ENCODE measurements at regions not wholly inside any gene's neighbourhood (a gene's known extent, or its start where the extent isn't known, plus 50 kb on each side); places are given as distances from the start of the nearest gene placed in this dataset.
"Not testable (repeated sequence)": the region's sequence is repeated elsewhere in the genome, so short reads cannot be mapped to it uniquely, and the experiment has no call there.

GRCh38 chr2:111429353-111429752 is 308.6 kb downstream of the BCL2L11 start:
- H3K9me3 ChIP-seq (ENCODE audit: low read depth); H2AFZ ChIP-seq; H3K4me1 ChIP-seq (ENCODE audit: insufficient read depth); in situ Hi-C loops (cut with MboI); H3K27ac ChIP-seq; H4K20me1 ChIP-seq (ENCODE audit: insufficient read depth); DNase-seq; H3K36me3 ChIP-seq (ENCODE audit: low read depth); H3K9me2 ChIP-seq (ENCODE audit: insufficient read depth); H3K27me3 ChIP-seq (replicated peaks; ENCODE audit: insufficient read depth); H3K9ac ChIP-seq; H3F3A ChIP-seq (ENCODE audit: insufficient read depth); H3K4me3 ChIP-seq; H3K4me2 ChIP-seq (ENCODE audit: unreplicated experiment): not testable (repeated sequence)
- 90 to 93% methylated on average over 7 to 8 of the region's 8 CpGs for WGBS, 2 experiments (ENCODE audit: low coverage in 1 of 2, low lambda C conversion rate in 2 of 2, missing lambda C conversion rate in 2 of 2)
- peaks cover 76% of the 10 kb centered on the region for H3K79me2 ChIP-seq (ENCODE audit: insufficient read depth)

GRCh38 chr2:111430817-111431661 is 310.3 kb downstream of the BCL2L11 start:
- in situ Hi-C loops (cut with MboI), result not testable (repeated sequence)

GRCh38 chr2:111432423-111432822 is 311.7 kb downstream of the BCL2L11 start:
- H3K27ac ChIP-seq; H3K36me3 ChIP-seq (ENCODE audit: low read depth); H3K27me3 ChIP-seq (replicated peaks; ENCODE audit: insufficient read depth); H3F3A ChIP-seq (ENCODE audit: insufficient read depth); H3K9ac ChIP-seq; H3K4me1 ChIP-seq (ENCODE audit: insufficient read depth); H2AFZ ChIP-seq; H4K20me1 ChIP-seq (ENCODE audit: insufficient read depth); in situ Hi-C loops (cut with MboI); H3K4me2 ChIP-seq (ENCODE audit: unreplicated experiment); H3K4me3 ChIP-seq; H3K9me2 ChIP-seq (ENCODE audit: insufficient read depth); DNase-seq; H3K9me3 ChIP-seq (ENCODE audit: low read depth): not testable (repeated sequence)
- peaks cover 56% of the 10 kb centered on the region for H3K79me2 ChIP-seq (ENCODE audit: insufficient read depth)
- WGBS, 2 experiments (ENCODE audit: low coverage in 1 of 2, low lambda C conversion rate in 2 of 2, missing lambda C conversion rate in 2 of 2), result 78 to 93% methylated on average over 3 of the region's 3 CpGs

More at GRCh38 chr2:111430817-111431661, 310.3 kb downstream of the BCL2L11 start:
- not testable (repeated sequence) for H2AFZ ChIP-seq; H3K9me3 ChIP-seq (ENCODE audit: low read depth); H3K4me1 ChIP-seq (ENCODE audit: insufficient read depth); H3K36me3 ChIP-seq (ENCODE audit: low read depth); H3K4me3 ChIP-seq; H3K4me2 ChIP-seq (ENCODE audit: unreplicated experiment); H4K20me1 ChIP-seq (ENCODE audit: insufficient read depth); H3K27ac ChIP-seq; DNase-seq; H3K9me2 ChIP-seq (ENCODE audit: insufficient read depth); H3K9ac ChIP-seq; H3F3A ChIP-seq (ENCODE audit: insufficient read depth); H3K27me3 ChIP-seq (replicated peaks; ENCODE audit: insufficient read depth)
- WGBS, 2 experiments (ENCODE audit: low coverage in 1 of 2, low lambda C conversion rate in 2 of 2, missing lambda C conversion rate in 2 of 2), result 80 to 82% methylated on average over 7 of the region's 9 CpGs
- H3K79me2 ChIP-seq (ENCODE audit: insufficient read depth), result peaks cover 65% of the 10 kb centered on the region

- H3K9me2 ChIP-seq (ENCODE audit: insufficient read depth); DNase-seq; H2AFZ ChIP-seq; H3K9me3 ChIP-seq (ENCODE audit: low read depth); H3K27me3 ChIP-seq (replicated peaks; ENCODE audit: insufficient read depth); H3K4me2 ChIP-seq (ENCODE audit: unreplicated experiment); H3K4me3 ChIP-seq; H3K9ac ChIP-seq; H3K27ac ChIP-seq; H3K4me1 ChIP-seq (ENCODE audit: insufficient read depth); H3F3A ChIP-seq (ENCODE audit: insufficient read depth); H3K36me3 ChIP-seq (ENCODE audit: low read depth); in situ Hi-C loops (cut with MboI); H4K20me1 ChIP-seq (ENCODE audit: insufficient read depth): not testable (repeated sequence)
- whole genome bisulfite sequencing, 2 experiments (ENCODE audit: low coverage in 1 of 2, low lambda C conversion rate in 2 of 2, missing lambda C conversion rate in 2 of 2), result 98 to 100% methylated on average over 4 of the region's 9 CpGs
- peaks cover 56% of the 10 kb centered on the region for H3K79me2 ChIP-seq (ENCODE audit: insufficient read depth)
These were observed 312.3 kb downstream of the BCL2L11 start for GRCh38 chr2:111432916-111433499.

- H3K9me3 ChIP-seq (ENCODE audit: low read depth); H3F3A ChIP-seq (ENCODE audit: insufficient read depth); H3K27ac ChIP-seq; H2AFZ ChIP-seq; H3K4me2 ChIP-seq (ENCODE audit: unreplicated experiment); in situ Hi-C loops (cut with MboI); H4K20me1 ChIP-seq (ENCODE audit: insufficient read depth); H3K9ac ChIP-seq; H3K4me3 ChIP-seq; H3K27me3 ChIP-seq (replicated peaks; ENCODE audit: insufficient read depth); H3K4me1 ChIP-seq (ENCODE audit: insufficient read depth); H3K36me3 ChIP-seq (ENCODE audit: low read depth); H3K9me2 ChIP-seq (ENCODE audit: insufficient read depth): not testable (repeated sequence)
- peaks cover 49% of the 10 kb centered on the region for H3K79me2 ChIP-seq (ENCODE audit: insufficient read depth)
- WGBS, 2 experiments (ENCODE audit: low coverage in 1 of 2, low lambda C conversion rate in 2 of 2, missing lambda C conversion rate in 2 of 2), result 35 to 41% methylated on average over 3 to 5 of the region's 5 CpGs
- DNase-seq, result peak; percentile 21
These were observed 313.3 kb downstream of the BCL2L11 start for GRCh38 chr2:111433892-111434607.

GRCh38 chr2:111434608-111434939 is 313.9 kb downstream of the BCL2L11 start:
- H3K4me1 ChIP-seq (ENCODE audit: insufficient read depth); H3K4me2 ChIP-seq (ENCODE audit: unreplicated experiment); H3F3A ChIP-seq (ENCODE audit: insufficient read depth); H3K36me3 ChIP-seq (ENCODE audit: low read depth); H2AFZ ChIP-seq; H3K9me2 ChIP-seq (ENCODE audit: insufficient read depth); H4K20me1 ChIP-seq (ENCODE audit: insufficient read depth); H3K4me3 ChIP-seq; DNase-seq; H3K27me3 ChIP-seq (replicated peaks; ENCODE audit: insufficient read depth); H3K9me3 ChIP-seq (ENCODE audit: low read depth); in situ Hi-C loops (cut with MboI); H3K9ac ChIP-seq; H3K27ac ChIP-seq: not testable (repeated sequence)
- H3K79me2 ChIP-seq (ENCODE audit: insufficient read depth), result peaks cover 48% of the 10 kb centered on the region
- WGBS, 2 experiments (ENCODE audit: low coverage in 1 of 2, low lambda C conversion rate in 2 of 2, missing lambda C conversion rate in 2 of 2), result 93 to 96% methylated on average over 3 of the region's 4 CpGs

DNA sequence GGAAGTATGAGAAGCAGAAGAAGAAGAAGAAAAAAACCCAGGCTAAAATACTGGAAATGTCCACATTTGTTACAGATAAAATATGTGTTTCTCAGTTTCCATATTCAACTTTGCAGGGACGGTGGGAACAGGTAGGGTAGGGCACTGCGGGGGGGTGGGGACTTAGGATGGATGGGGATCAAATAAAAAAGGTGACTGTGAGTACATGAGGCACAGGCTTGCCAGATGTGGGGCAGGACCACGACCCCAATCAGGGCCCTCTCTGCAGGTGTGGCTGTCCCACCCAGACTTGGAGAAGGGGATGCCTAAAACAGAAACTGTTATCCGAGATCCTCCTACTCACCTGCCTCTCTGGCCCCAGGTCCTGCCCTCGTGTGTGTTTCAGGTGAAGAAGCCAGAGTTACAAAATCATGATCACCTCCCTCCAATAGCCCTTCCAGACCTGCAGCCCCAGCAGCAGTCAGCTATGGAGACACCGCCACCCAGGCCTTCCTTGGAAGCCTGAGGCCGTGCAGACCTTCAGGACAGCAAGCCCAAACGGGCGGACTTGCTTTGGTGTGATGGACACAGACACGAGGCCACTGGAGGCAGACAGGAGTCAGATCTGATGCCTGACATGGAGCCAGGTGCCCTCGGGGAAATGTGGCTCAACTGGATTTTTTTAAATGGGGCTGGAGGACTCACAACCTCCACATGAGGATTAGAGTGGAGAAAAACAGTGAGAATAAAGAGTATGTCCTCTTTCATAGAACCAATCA is 315.0 kb downstream of the BCL2L11 start:
- H3K79me2 ChIP-seq (ENCODE audit: insufficient read depth), result peaks cover 51% of the 10 kb centered on the region
- H4K20me1 ChIP-seq (ENCODE audit: insufficient read depth); H3K4me2 ChIP-seq (ENCODE audit: unreplicated experiment); H3K9me2 ChIP-seq (ENCODE audit: insufficient read depth); H3K36me3 ChIP-seq (ENCODE audit: low read depth); H3K4me1 ChIP-seq (ENCODE audit: insufficient read depth); DNase-seq; H3F3A ChIP-seq (ENCODE audit: insufficient read depth); H3K27me3 ChIP-seq (replicated peaks; ENCODE audit: insufficient read depth); H3K9me3 ChIP-seq (ENCODE audit: low read depth); H3K27ac ChIP-seq; H3K4me3 ChIP-seq; in situ Hi-C loops (cut with MboI); H2AFZ ChIP-seq; H3K9ac ChIP-seq: not testable (repeated sequence)
- WGBS, 2 experiments (ENCODE audit: low coverage in 1 of 2, low lambda C conversion rate in 2 of 2, missing lambda C conversion rate in 2 of 2), result 80 to 87% methylated on average over 4 of the region's 11 CpGs

All from GM23248 (cell line).